NCI-H146 (cell line): ENCODE measurements at regions not wholly inside any gene's neighbourhood (a gene's known extent, or its start where the extent isn't known, plus 50 kb on each side); places are given as distances from the start of the nearest gene placed in this dataset.

Experiments used
- DNase-seq: peaks from one replicate; lab custom pipeline; 2025; lab: John Stamatoyannopoulos, UW

GRCh38 chrX:39915081-39915480 is 182.7 kb downstream of the BCOR start:
- DNase-seq, result no peak

- DNase-seq, result no peak
Measured at GRCh38 chrX:39915596-39915995, 182.2 kb downstream of the BCOR start.

GRCh38 chrX:39921838-39922237 is 175.9 kb downstream of the BCOR start:
- DNase-seq, result no peak

- no peak for DNase-seq
Measured at GRCh38 chrX:39922488-39922887, 175.3 kb downstream of the BCOR start.

- DNase-seq, result no peak
Measured at GRCh38 chrX:39922926-39923325, 174.8 kb downstream of the BCOR start.

GRCh38 chrX:39927380-39927779 is 170.4 kb downstream of the BCOR start:
- DNase-seq, result no peak

- no peak for DNase-seq
Measured at GRCh38 chrX:39928704-39929378, 168.9 kb downstream of the BCOR start.

- DNase-seq, result no peak
Measured at GRCh38 chrX:39929379-39930025, 168.3 kb downstream of the BCOR start.

GRCh38 chrX:39930786-39931528 is 166.8 kb downstream of the BCOR start:
- DNase-seq, result no peak

GRCh38 chrX:39931529-39932282 is 166.1 kb downstream of the BCOR start:
- no peak for DNase-seq

- peak; percentile 10 for DNase-seq
Measured at GRCh38 chrX:39935411-39936064, 162.2 kb downstream of the BCOR start.

- DNase-seq, result no peak
Measured at GRCh38 chrX:39936886-39937770, 160.6 kb downstream of the BCOR start.

GRCh38 chrX:39938466-39938865 is 159.3 kb downstream of the BCOR start:
- DNase-seq, result no peak

GRCh38 chrX:39939678-39940077 is 158.1 kb downstream of the BCOR start:
- no peak for DNase-seq

- no peak for DNase-seq
Measured at GRCh38 chrX:39941332-39941920, 156.3 kb downstream of the BCOR start.

- no peak for DNase-seq
Measured at GRCh38 chrX:39944416-39944815, 153.3 kb downstream of the BCOR start.

GRCh38 chrX:39945709-39946108 is 152.0 kb downstream of the BCOR start:
- DNase-seq, result no peak

GRCh38 chrX:39946822-39947221 is 150.9 kb downstream of the BCOR start:
- no peak for DNase-seq

- peak; percentile 51 for DNase-seq
Measured at GRCh38 chrX:39948582-39948981, 149.2 kb downstream of the BCOR start.

GRCh38 chrX:39950018-39950688 is 147.6 kb downstream of the BCOR start:
- DNase-seq, result no peak
